ENCODE measurements at regions not wholly inside any gene's neighbourhood (a gene's known extent, or its start where the extent isn't known, plus 50 kb on each side); places are given as distances from the start of the nearest gene placed in this dataset.

DNA sequence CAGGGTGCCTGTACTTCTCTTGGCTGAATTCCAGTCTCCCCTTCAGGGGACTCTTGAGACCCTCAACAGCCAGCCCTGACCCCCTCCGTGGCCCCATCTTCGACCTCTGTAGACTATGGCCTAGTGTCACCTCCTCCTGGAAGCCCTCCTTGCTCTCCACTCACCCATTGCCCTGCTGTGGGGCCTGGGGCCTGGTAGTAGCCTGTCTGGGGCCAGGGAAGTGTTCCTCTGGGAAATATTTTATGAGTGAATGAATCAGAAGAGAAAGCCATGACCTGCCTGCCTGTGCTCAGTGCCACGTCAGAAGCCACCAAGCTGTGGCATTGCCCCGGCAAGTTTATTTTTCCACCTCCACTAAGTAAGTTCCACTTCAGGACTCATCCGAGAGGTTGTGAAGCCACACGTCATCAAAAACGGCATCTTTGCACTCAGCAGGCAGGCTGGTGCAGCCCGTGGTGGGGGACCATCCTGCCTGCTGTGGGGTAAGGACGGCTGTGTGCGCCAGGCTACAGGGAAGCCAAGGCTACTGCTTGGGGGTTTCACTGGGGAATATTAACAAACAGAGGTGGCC, 59.6 kb upstream of the PPARA start:
- no peak overlapping the region for H3K9ac ChIP-seq (ENCODE audit: extremely low read depth, low read length, poor library complexity, severe bottlenecking)
- no peaks in the 10 kb centered on the region for H3K4me1 ChIP-seq (ENCODE audit: control insufficient read depth, insufficient read depth, low read length)
- H3K4me3 ChIP-seq (ENCODE audit: low read length): no peak overlapping the region
- Mint-ChIP-seq H3K27ac (no peak overlapping the region), H3K4me3 (no peak overlapping the region), H3K27me3 (ENCODE audit: insufficient read depth) (no peaks in the 10 kb centered on the region), H3K36me3 (ENCODE audit: low read depth) (no peaks in the 10 kb centered on the region), H3K4me1 (no peaks in the 10 kb centered on the region), H3K9me3 (no peaks in the 10 kb centered on the region)
- H3K36me3 ChIP-seq (ENCODE audit: control insufficient read depth, insufficient read depth, low read length): no peaks in the 10 kb centered on the region
- no peaks in the 10 kb centered on the region for H3K27me3 ChIP-seq (ENCODE audit: control insufficient read depth, insufficient read depth, low read length, poor library complexity, severe bottlenecking)
- no peak for DNase-seq
- H3K9me3 ChIP-seq (ENCODE audit: control insufficient read depth, low read length): no peaks in the 10 kb centered on the region
- no peak overlapping the region for H3K27ac ChIP-seq (ENCODE audit: low read depth, low read length)
- 92 to 98% methylated on average over 8 to 10 of the region's 10 CpGs for whole genome bisulfite sequencing, 2 experiments (ENCODE audit: insufficient coverage in 1 of 2, insufficient read length in 1 of 2)
- TF ChIP-seq, protein P1, sequence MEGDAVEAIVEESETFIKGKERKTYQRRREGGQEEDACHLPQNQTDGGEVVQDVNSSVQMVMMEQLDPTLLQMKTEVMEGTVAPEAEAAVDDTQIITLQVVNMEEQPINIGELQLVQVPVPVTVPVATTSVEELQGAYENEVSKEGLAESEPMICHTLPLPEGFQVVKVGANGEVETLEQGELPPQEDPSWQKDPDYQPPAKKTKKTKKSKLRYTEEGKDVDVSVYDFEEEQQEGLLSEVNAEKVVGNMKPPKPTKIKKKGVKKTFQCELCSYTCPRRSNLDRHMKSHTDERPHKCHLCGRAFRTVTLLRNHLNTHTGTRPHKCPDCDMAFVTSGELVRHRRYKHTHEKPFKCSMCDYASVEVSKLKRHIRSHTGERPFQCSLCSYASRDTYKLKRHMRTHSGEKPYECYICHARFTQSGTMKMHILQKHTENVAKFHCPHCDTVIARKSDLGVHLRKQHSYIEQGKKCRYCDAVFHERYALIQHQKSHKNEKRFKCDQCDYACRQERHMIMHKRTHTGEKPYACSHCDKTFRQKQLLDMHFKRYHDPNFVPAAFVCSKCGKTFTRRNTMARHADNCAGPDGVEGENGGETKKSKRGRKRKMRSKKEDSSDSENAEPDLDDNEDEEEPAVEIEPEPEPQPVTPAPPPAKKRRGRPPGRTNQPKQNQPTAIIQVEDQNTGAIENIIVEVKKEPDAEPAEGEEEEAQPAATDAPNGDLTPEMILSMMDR (conservative IDR thresholded peaks at IDR 0.05): no peak

- no peak overlapping the region for H3K27ac ChIP-seq (ENCODE audit: low read depth, low read length)
- 87 to 92% methylated on average over 10 to 19 of the region's 19 CpGs for WGBS, 2 experiments (ENCODE audit: insufficient coverage in 1 of 2, insufficient read length in 1 of 2)
- Mint-ChIP-seq H3K36me3 (ENCODE audit: low read depth) (no peaks in the 10 kb centered on the region), H3K4me3 (no peak overlapping the region), H3K27ac (no peak overlapping the region), H3K4me1 (no peaks in the 10 kb centered on the region), H3K27me3 (ENCODE audit: insufficient read depth) (no peaks in the 10 kb centered on the region), H3K9me3 (no peaks in the 10 kb centered on the region)
- no peak for DNase-seq
- H3K4me1 ChIP-seq (ENCODE audit: control insufficient read depth, insufficient read depth, low read length): no peaks in the 10 kb centered on the region
- TF ChIP-seq, protein P1 (conservative IDR thresholded peaks at IDR 0.05): no peak
- H3K4me3 ChIP-seq (ENCODE audit: low read length): no peak overlapping the region
- no peaks in the 10 kb centered on the region for H3K27me3 ChIP-seq (ENCODE audit: control insufficient read depth, insufficient read depth, low read length, poor library complexity, severe bottlenecking)
- no peaks in the 10 kb centered on the region for H3K36me3 ChIP-seq (ENCODE audit: control insufficient read depth, insufficient read depth, low read length)
- H3K9ac ChIP-seq (ENCODE audit: extremely low read depth, low read length, poor library complexity, severe bottlenecking): no peak overlapping the region
- no peaks in the 10 kb centered on the region for H3K9me3 ChIP-seq (ENCODE audit: control insufficient read depth, low read length)
Measured at GRCh38 chr22:46091277-46091977, 58.9 kb upstream of the PPARA start.

- no peaks in the 10 kb centered on the region for H3K27me3 Mint-ChIP-seq (ENCODE audit: insufficient read depth)
- Histone ChIP-seq H3K27ac (ENCODE audit: low read depth, low read length) (no peak overlapping the region), H3K27me3 (ENCODE audit: control insufficient read depth, insufficient read depth, low read length, poor library complexity, severe bottlenecking) (no peaks in the 10 kb centered on the region), H3K9ac (ENCODE audit: extremely low read depth, low read length, poor library complexity, severe bottlenecking) (no peak overlapping the region), H3K4me3 (ENCODE audit: low read length) (no peak overlapping the region), H3K36me3 (ENCODE audit: control insufficient read depth, insufficient read depth, low read length) (no peaks in the 10 kb centered on the region), H3K4me1 (ENCODE audit: control insufficient read depth, insufficient read depth, low read length) (no peaks in the 10 kb centered on the region), H3K9me3 (ENCODE audit: control insufficient read depth, low read length) (no peaks in the 10 kb centered on the region)
- H3K9me3 Mint-ChIP-seq: no peaks in the 10 kb centered on the region
- DNase-seq: no peak
- no peak overlapping the region for H3K27ac Mint-ChIP-seq
- 93 to 94% methylated on average over 6 to 13 of the region's 13 CpGs for WGBS, 2 experiments (ENCODE audit: insufficient coverage in 1 of 2, insufficient read length in 1 of 2)
- no peaks in the 10 kb centered on the region for H3K36me3 Mint-ChIP-seq (ENCODE audit: low read depth)
- H3K4me1 Mint-ChIP-seq: no peaks in the 10 kb centered on the region
- TF ChIP-seq, protein P1 (conservative IDR thresholded peaks at IDR 0.05): no peak
- H3K4me3 Mint-ChIP-seq: no peak overlapping the region
Measured at GRCh38 chr22:46092011-46092410, 58.3 kb upstream of the PPARA start.

Measured in endodermal cell (in vitro differentiated cells).